Activated B cell treated with CpG ODN at 0.5 μM for 24 hours (primary cell): ENCODE measurements at regions not wholly inside any gene's neighbourhood (a gene's known extent, or its start where the extent isn't known, plus 50 kb on each side); places are given as distances from the start of the nearest gene placed in this dataset.

ENCODE experiments used
- ATAC-seq: fragments of 200-7000 bp; cut with Tn5 transposase; one replicate; pipeline ENCODE4 v1.10.0; 2021; ENCODE audit warnings: low read depth, mild to moderate bottlenecking, moderate library complexity
- CTCF ChIA-PET: fragments of 350-600 bp; sonication (Branson Sonifier 250); formaldehyde crosslinking; loops from one replicate; lab custom pipeline; 2021; ENCODE audit warnings: antibody characterized with exemption; lab: Charles Lee
- POLR2A ChIA-PET: fragments of 350-600 bp; sonication (Branson Sonifier 250); formaldehyde crosslinking; loops from one replicate; lab custom pipeline; 2021; ENCODE audit warnings: antibody characterized with exemption; lab: Charles Lee
- DNase-seq: peaks from one replicate; pipeline ENCODE4 v3.0.0; 2022
- H3K27ac Mint-ChIP-seq: one replicate; pipeline ENCODE4 v1.8.0; 2020; ENCODE audit warnings: mixed read lengths
- H3K27me3 Mint-ChIP-seq: one replicate; pipeline ENCODE4 v1.8.0; 2021; ENCODE audit warnings: mixed read lengths
- H3K36me3 Mint-ChIP-seq: one replicate; pipeline ENCODE4 v1.8.0; 2021; ENCODE audit warnings: low read depth, mixed read lengths
- H3K4me1 Mint-ChIP-seq: one replicate; pipeline ENCODE4 v1.8.0; 2021; ENCODE audit warnings: mixed read lengths
- H3K4me3 Mint-ChIP-seq: one replicate; pipeline ENCODE4 v1.8.0; 2020; ENCODE audit warnings: mild to moderate bottlenecking, mixed read lengths
- H3K9me3 Mint-ChIP-seq: one replicate; pipeline ENCODE4 v1.8.0; 2020; ENCODE audit warnings: mixed read lengths
- CTCF ChIP-seq: fragments of 200-600 bp; IDR thresholded peaks from one replicate; pipeline ENCODE4 v1.8.0; 2022; ENCODE audit warnings: antibody characterized with exemption, mild to moderate bottlenecking
- intact Hi-C: fragments of 100-400 bp; cut with micrococcal nuclease; formaldehyde crosslinking; loops from one replicate; pipeline ENCODE4 v1.15.1; 2024

GRCh38 chr5:85703296-85703695 lies 914.4 kb upstream of the COX7C start:
- Mint-ChIP-seq H3K4me1 (no peaks in the 10 kb centered on the region), H3K36me3 (no peaks in the 10 kb centered on the region), H3K4me3 (no peak overlapping the region), H3K27me3 (no peaks in the 10 kb centered on the region), H3K27ac (no peak overlapping the region), H3K9me3 (no peaks in the 10 kb centered on the region)
- intact Hi-C loops: no loop called here
- ATAC-seq: no peak
- no peak for DNase-seq
- ChIA-PET CTCF (no interaction called here), POLR2A (no interaction called here)
- TF ChIP-seq CTCF: no peak

GRCh38 chr5:85709728-85710127 lies 908.0 kb upstream of the COX7C start:
- POLR2A ChIA-PET: no interaction called here
- no peak overlapping the region for H3K4me3 Mint-ChIP-seq
- no peaks in the 10 kb centered on the region for H3K9me3 Mint-ChIP-seq
- no peak for TF ChIP-seq CTCF
- H3K36me3 Mint-ChIP-seq: no peaks in the 10 kb centered on the region
- DNase-seq (no peak), ATAC-seq (no peak)
- H3K27ac Mint-ChIP-seq: no peak overlapping the region
- intact Hi-C loops: no loop called here
- H3K27me3 Mint-ChIP-seq: no peaks in the 10 kb centered on the region
- CTCF ChIA-PET: no interaction called here
- no peaks in the 10 kb centered on the region for H3K4me1 Mint-ChIP-seq

- ATAC-seq: no peak
- Mint-ChIP-seq H3K4me1 (no peaks in the 10 kb centered on the region), H3K4me3 (no peak overlapping the region), H3K27me3 (no peaks in the 10 kb centered on the region), H3K27ac (no peak overlapping the region), H3K9me3 (peaks cover 2% of the 10 kb centered on the region), H3K36me3 (no peaks in the 10 kb centered on the region)
- ChIA-PET CTCF (no interaction called here), POLR2A (no interaction called here)
- no peak for TF ChIP-seq CTCF
- intact Hi-C loops: no loop called here
- DNase-seq: no peak
Measured at GRCh38 chr5:85716344-85717202, 901.2 kb upstream of the COX7C start.

GRCh38 chr5:85717203-85717563 lies 900.6 kb upstream of the COX7C start:
- no peak for TF ChIP-seq CTCF
- Mint-ChIP-seq H3K27ac (no peak overlapping the region), H3K9me3 (peaks cover 3% of the 10 kb centered on the region), H3K36me3 (no peaks in the 10 kb centered on the region), H3K4me3 (no peak overlapping the region), H3K4me1 (no peaks in the 10 kb centered on the region), H3K27me3 (no peaks in the 10 kb centered on the region)
- intact Hi-C loops: no loop called here
- POLR2A ChIA-PET: no interaction called here
- DNase-seq (no peak), ATAC-seq (no peak)
- CTCF ChIA-PET: no interaction called here

- POLR2A ChIA-PET: no interaction called here
- peaks cover 6% of the 10 kb centered on the region for H3K9me3 Mint-ChIP-seq
- CTCF ChIA-PET: no interaction called here
- DNase-seq: no peak
- no peak for ATAC-seq
- no peak overlapping the region for H3K4me3 Mint-ChIP-seq
- TF ChIP-seq CTCF: no peak
- no peaks in the 10 kb centered on the region for H3K4me1 Mint-ChIP-seq
- intact Hi-C loops: no loop called here
- no peaks in the 10 kb centered on the region for H3K36me3 Mint-ChIP-seq
- no peaks in the 10 kb centered on the region for H3K27me3 Mint-ChIP-seq
- H3K27ac Mint-ChIP-seq: no peak overlapping the region
Measured at GRCh38 chr5:85732185-85732584, 885.6 kb upstream of the COX7C start.
